GM18517 (cell line): ENCODE measurements at regions not wholly inside any gene's neighbourhood (a gene's known extent, or its start where the extent isn't known, plus 50 kb on each side); places are given as distances from the start of the nearest gene placed in this dataset.

Source experiments
- ATAC-seq: cut with Tn5 transposase; IDR thresholded peaks from one replicate; pipeline ENCODE4 v1.9.1; 2021; ENCODE audit warnings: mild to moderate bottlenecking, moderate library complexity; ENCODE audit not compliant: unreplicated experiment

- ATAC-seq = no peak
Observed at GRCh38 chr7:82567841-82568240, 124.3 kb upstream of the CACNA2D1 start.

- ATAC-seq = no peak
Observed at GRCh38 chr7:82567356-82567755, 123.8 kb upstream of the CACNA2D1 start.

DNA sequence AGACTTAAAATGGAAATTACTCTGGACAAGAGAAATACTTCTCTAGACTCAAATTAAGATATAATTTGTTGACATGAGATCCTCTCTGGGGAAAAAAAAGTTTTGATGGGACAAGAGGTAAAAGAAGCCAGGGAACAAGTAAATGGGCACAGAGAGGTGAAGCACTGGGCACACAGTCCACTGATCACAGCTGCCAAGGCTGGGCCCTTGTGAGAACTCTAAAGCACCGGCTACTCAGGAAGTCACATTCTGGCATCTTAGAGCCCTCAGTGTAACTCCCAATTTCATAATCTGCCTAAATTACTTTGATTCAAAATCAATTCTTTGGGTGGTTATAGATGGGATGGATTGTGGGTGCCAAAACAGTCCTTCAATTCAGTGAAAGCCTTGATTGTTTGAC lies 123.2 kb upstream of the CACNA2D1 start:
- no peak for ATAC-seq

- ATAC-seq = no peak
Observed at GRCh38 chr7:82562716-82563404, 119.3 kb upstream of the CACNA2D1 start.

DNA sequence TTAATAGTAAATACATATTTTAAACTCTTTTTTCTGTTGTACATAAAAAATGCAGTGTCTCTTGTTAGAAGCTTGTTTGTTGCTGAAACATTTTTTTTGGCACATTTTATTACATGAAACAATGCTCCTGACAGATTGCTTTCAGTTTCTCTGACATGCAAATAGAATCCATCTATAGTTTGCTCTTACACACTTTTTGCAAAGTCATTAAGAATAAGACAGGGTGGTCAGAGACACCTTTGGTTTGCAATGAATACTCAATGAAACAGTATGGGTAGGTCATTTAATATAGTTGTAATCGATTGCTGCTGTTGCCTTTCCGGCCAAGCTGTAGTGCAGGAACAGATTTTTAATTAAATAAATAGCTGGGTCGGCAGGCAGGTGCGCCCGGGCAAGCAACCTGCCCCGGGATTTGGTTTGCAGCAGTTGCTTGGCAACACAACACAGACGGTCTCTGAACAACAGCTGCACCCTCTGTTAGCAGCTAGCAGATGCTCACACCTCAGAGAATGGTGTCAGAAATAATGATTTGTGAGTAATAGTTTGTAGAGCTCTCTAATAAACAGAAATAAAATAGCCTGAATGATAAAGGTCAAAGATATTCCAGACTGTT lies 115.7 kb upstream of the CACNA2D1 start:
- peak; percentile 90 for ATAC-seq

GRCh38 chr7:82549616-82550285 lies 106.2 kb upstream of the CACNA2D1 start:
- no peak for ATAC-seq

DNA sequence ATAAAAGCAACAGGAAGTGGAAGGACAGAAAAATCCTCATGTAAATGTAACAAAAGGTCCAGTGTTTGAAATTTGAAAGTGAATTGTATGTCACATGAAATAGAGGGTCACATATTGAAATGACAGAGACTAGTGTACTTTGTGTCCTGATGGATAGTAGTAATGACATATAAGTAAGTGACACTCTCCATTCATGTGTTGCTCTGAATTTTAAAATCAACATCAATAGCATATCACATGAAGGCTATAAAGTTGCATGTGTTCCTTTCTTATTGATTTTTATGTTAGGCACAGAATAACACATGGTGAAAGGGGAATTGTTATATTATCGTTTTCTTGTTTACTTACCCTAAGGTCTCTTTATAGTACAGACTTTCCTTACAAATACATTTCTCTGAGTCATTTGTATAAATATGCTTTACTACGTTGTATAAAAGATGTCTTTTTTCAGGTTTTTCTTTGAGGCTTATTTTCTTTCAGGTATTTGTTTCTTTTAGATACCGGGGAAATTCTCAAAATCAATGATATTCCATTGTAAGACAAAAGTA lies 104.6 kb upstream of the CACNA2D1 start:
- ATAC-seq = no peak

GRCh38 chr7:82542665-82543064 lies 99.1 kb upstream of the CACNA2D1 start:
- no peak for ATAC-seq

DNA sequence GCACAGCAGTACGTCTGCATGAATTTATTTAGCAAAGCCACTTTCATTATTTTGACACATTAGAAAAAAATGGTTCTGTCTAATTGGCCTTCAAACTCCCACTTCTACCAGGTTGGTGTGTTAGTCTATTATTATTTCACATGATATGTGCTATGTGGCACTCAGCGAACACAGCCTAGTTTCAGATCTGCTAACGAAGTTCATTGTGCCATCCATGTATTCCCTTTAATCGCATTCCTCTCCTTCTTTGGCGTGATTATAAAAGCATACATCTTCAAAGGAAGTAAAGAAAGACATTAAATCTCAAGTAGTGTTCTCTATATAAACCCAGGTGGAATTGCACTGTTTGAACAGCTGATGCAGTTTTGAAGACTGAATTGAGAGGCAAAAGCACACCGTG lies 96.4 kb upstream of the CACNA2D1 start:
- ATAC-seq = no peak

DNA sequence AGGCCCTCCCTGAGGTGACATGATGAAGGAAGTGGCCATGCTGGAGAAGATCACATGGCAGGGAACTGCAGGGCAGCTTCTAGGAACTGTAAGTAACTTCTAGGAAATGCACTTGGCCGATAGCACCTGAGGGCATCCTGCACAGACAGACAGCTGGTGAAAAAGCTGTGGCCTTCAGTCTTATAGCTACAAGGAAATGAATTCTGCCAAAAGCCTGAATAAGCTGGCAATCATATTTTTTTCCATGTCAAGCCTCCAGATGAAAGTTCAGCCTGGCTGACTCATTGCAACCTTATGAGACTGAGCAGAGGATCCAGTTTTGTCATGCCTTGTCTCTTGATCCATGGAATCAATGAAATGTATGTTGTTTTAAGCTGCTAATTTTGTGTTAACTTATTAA lies 91.1 kb upstream of the CACNA2D1 start:
- ATAC-seq = no peak

GRCh38 chr7:82530361-82530760 lies 86.8 kb upstream of the CACNA2D1 start:
- ATAC-seq = no peak

DNA sequence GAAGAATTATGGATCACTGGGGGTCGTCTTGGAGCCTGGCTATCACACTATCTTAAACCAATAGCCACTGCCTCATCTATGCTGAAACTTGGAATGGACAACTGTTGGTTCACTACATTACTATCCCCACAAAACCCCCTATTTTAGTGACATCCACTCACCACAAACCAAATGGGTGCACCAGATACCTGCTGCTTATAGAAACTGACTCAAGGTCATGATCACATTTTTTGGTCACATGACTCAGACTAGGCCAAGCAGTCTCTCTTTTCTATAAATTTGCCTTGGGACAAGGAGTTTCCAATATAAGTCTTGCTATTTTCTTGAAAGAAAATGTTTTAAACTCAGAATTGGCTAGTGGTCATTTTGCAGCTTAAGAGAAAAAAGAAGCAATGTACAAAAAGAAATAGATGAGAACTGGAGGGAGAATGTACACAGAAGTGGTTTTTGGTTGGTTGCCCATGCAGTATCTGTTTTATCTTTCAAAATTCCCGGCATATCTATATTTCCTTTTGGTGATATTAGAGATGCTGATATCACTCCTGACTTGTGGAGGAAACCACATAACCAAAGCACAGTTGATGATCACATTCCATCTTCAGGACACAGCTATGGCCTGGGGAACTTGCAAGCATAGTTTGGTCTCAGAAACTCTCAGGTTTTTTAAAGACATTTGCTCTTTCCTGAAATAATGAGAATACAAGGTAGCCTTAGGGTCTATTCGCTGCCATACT lies 85.2 kb upstream of the CACNA2D1 start:
- ATAC-seq = no peak

- ATAC-seq = no peak
Observed at GRCh38 chr7:82527851-82528250, 84.3 kb upstream of the CACNA2D1 start.

DNA sequence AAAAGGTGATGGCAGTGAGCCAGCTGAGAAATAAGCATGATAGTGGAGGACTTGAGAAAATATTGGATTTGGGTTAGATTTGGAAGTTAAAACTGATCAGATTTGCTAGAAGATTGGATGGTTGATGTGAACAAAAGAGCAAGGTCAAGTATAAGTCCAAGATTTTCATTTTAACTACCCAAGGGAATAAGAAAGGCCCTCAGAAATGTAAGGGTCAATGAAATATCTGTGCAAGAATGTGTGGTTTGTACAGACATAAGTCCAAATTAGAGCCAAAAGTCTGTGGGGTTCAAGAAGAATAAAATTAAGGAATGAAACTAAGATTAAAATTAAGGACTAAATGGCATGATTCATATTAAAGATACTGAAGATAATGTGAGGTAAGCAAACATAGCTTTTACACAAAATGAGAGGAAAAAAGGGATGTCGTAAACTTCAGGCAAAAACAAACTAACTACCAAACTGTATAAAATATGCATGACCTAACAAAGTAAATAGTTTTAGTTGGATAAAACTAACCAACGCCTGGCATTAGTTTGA lies 78.4 kb upstream of the CACNA2D1 start:
- ATAC-seq = no peak

DNA sequence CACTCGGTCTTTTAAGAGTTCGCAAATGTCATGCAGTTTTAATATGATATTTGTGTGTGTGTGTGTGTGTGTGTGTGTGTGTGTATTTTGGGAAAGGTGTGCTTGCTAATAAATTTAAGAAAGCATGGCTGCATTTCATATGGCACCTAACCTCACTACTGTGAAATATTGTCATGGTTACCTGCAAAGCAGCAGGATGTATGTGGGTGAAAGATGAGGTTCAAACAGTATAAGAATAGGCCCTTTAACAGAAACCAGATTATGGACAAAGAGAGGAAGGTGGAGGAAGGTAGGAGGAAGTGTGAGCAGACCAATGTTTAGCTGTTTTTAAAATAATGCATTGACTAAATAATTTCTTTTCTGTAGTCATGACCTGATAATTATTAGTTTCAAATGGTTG lies 73.5 kb upstream of the CACNA2D1 start:
- ATAC-seq = no peak

GRCh38 chr7:82511542-82511941 lies 68.0 kb upstream of the CACNA2D1 start:
- ATAC-seq = no peak

DNA sequence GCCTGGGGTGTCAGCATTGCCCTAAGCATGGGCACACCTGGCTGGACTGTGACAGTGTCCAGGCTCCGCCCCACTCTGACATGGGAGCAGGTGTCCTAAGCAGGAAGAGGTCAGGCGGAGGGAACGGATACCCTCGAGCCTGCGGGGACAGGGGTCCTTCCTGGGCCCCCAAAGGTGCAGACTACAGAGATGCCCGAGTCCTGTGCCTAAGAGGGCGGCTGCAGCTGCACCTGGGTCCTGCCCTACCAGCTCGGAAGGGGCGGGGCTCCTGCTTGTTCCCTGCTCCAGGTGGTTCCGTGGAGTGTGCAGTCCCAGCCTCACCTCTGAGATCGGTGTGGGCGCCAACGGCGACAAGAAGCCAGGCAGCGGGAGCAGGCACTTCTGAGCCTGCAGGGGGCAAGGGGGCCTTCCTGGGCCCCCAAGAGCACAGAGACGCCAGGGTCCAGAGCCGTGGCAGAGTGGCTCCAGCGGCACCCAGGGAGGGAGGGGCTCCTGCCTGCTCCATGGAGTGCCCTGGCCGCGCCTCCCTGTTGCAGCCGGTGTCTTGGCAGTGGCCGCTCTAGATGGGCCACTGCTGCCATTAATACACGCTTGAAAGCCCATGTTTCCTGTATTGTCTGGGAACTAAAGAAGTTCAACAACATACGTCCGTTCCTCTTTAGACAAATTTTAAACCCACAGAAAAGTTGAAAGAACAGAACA lies 64.5 kb upstream of the CACNA2D1 start:
- no peak for ATAC-seq

GRCh38 chr7:82507365-82507975 lies 63.9 kb upstream of the CACNA2D1 start:
- no peak for ATAC-seq

DNA sequence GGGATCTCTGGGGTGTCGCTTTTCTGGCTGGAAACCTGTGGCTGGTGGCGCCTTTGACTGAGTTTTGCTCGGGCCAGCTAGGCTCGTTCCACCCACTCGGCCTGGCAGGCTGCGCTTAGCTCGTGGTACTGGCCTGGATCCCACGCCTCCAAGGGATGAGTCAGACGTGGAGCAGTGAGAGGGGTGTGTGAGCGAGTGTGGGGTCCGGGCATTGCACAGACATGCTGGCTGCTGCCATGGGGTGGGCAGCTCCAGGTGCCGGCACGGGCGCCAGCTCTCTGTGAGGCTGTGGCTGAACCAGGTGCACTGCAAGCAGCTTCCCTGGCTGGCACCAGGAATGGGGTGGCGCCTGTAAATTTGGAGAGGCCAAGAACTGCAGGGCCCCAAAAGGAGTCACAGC lies 63.1 kb upstream of the CACNA2D1 start:
- no peak for ATAC-seq

GRCh38 chr7:82506208-82506607 lies 62.6 kb upstream of the CACNA2D1 start:
- ATAC-seq = no peak
